ENCODE measurements at regions not wholly inside any gene's neighbourhood (a gene's known extent, or its start where the extent isn't known, plus 50 kb on each side); places are given as distances from the start of the nearest gene placed in this dataset.
"Not testable (repeated sequence)": the region's sequence is repeated elsewhere in the genome, so short reads cannot be mapped to it uniquely, and the experiment has no call there.

GRCh38 chr12:73517859-73518258 is 1019.8 kb upstream of the ATXN7L3B start:
- 0 out of 2 replicates have a peak, but pooled peaks cover 2% of the 10 kb centered on the region for H3K9me3 ChIP-seq (replicated peaks)
- DNase-seq (ENCODE audit: low read depth in 1 of 2, low spot score in 2 of 2): no peak
- no peak overlapping the region for H3K27ac ChIP-seq
- H3K4me3 ChIP-seq: no peak overlapping the region
- H3K4me1 ChIP-seq (replicated peaks): no peaks in the 10 kb centered on the region
- no peaks in the 10 kb centered on the region for H3K27me3 ChIP-seq (replicated peaks)
- no peaks in the 10 kb centered on the region for H3K36me3 ChIP-seq

GRCh38 chr12:73529231-73529630 is 1008.4 kb upstream of the ATXN7L3B start:
- Histone ChIP-seq H3K27me3 (replicated peaks) (no peaks in the 10 kb centered on the region), H3K9me3 (replicated peaks) (peaks cover 3% of the 10 kb centered on the region; the same call in 1 of the 2 replicates)
- DNase-seq (ENCODE audit: low read depth in 1 of 2, low spot score in 2 of 2): no peak

GRCh38 chr12:73529954-73530353 is 1007.7 kb upstream of the ATXN7L3B start:
- H3K9me3 ChIP-seq (replicated peaks): peaks cover 3% of the 10 kb centered on the region; the same call in 1 of the 2 replicates
- H3K36me3 ChIP-seq: no peaks in the 10 kb centered on the region
- H3K27me3 ChIP-seq (replicated peaks): no peaks in the 10 kb centered on the region
- H3K4me1 ChIP-seq (replicated peaks): no peaks in the 10 kb centered on the region
- DNase-seq (ENCODE audit: low read depth in 1 of 2, low spot score in 2 of 2): no peak
- no peak overlapping the region for H3K4me3 ChIP-seq
- H3K27ac ChIP-seq: no peak overlapping the region

More at GRCh38 chr12:73529231-73529630, 1008.4 kb upstream of the ATXN7L3B start:
- H3K4me3 ChIP-seq: no peak overlapping the region
- no peak overlapping the region for H3K27ac ChIP-seq
- no peaks in the 10 kb centered on the region for H3K4me1 ChIP-seq (replicated peaks)
- H3K36me3 ChIP-seq: no peaks in the 10 kb centered on the region

GRCh38 chr12:73531752-73532151 is 1005.9 kb upstream of the ATXN7L3B start:
- Histone ChIP-seq H3K36me3 (no peaks in the 10 kb centered on the region), H3K27me3 (replicated peaks) (no peaks in the 10 kb centered on the region), H3K9me3 (replicated peaks) (peaks cover 7% of the 10 kb centered on the region; the same call in 1 of the 2 replicates), H3K27ac (no peak overlapping the region), H3K4me3 (no peak overlapping the region), H3K4me1 (replicated peaks) (no peaks in the 10 kb centered on the region)
- DNase-seq (ENCODE audit: low read depth in 1 of 2, low spot score in 2 of 2): no peak

- Histone ChIP-seq H3K4me3 (no peak overlapping the region), H3K27ac (no peak overlapping the region), H3K4me1 (replicated peaks) (no peaks in the 10 kb centered on the region), H3K9me3 (replicated peaks) (peaks cover 2% of the 10 kb centered on the region; the same call in 1 of the 2 replicates), H3K36me3 (no peaks in the 10 kb centered on the region), H3K27me3 (replicated peaks) (no peaks in the 10 kb centered on the region)
- DNase-seq (ENCODE audit: low read depth in 1 of 2, low spot score in 2 of 2): no peak
These were observed 990.2 kb upstream of the ATXN7L3B start for GRCh38 chr12:73547421-73547820.

GRCh38 chr12:73585136-73585535 is 952.5 kb upstream of the ATXN7L3B start:
- H3K4me1 ChIP-seq (replicated peaks): no peaks in the 10 kb centered on the region
- no peak overlapping the region for H3K4me3 ChIP-seq
- H3K27me3 ChIP-seq (replicated peaks): no peaks in the 10 kb centered on the region
- H3K9me3 ChIP-seq (replicated peaks): no peaks in the 10 kb centered on the region
- H3K36me3 ChIP-seq: no peaks in the 10 kb centered on the region
- DNase-seq (ENCODE audit: low read depth in 1 of 2, low spot score in 2 of 2): no peak
- H3K27ac ChIP-seq: no peak overlapping the region

GRCh38 chr12:73589220-73589619 is 948.4 kb upstream of the ATXN7L3B start:
- H3K36me3 ChIP-seq: no peaks in the 10 kb centered on the region
- no peak for DNase-seq (ENCODE audit: low read depth in 1 of 2, low spot score in 2 of 2)
- no peaks in the 10 kb centered on the region for H3K9me3 ChIP-seq (replicated peaks)
- no peaks in the 10 kb centered on the region for H3K4me1 ChIP-seq (replicated peaks)
- no peak overlapping the region for H3K27ac ChIP-seq
- H3K27me3 ChIP-seq (replicated peaks): no peaks in the 10 kb centered on the region
- H3K4me3 ChIP-seq: no peak overlapping the region

GRCh38 chr12:73598626-73599025 is 939.0 kb upstream of the ATXN7L3B start:
- no peaks in the 10 kb centered on the region for H3K4me1 ChIP-seq (replicated peaks)
- no peaks in the 10 kb centered on the region for H3K9me3 ChIP-seq (replicated peaks)
- no peaks in the 10 kb centered on the region for H3K27me3 ChIP-seq (replicated peaks)
- H3K27ac ChIP-seq: no peak overlapping the region
- H3K4me3 ChIP-seq: no peak overlapping the region
- no peaks in the 10 kb centered on the region for H3K36me3 ChIP-seq
- DNase-seq (ENCODE audit: low read depth in 1 of 2, low spot score in 2 of 2): no peak

- H3K27ac ChIP-seq: no peak overlapping the region
- H3K9me3 ChIP-seq (replicated peaks): no peaks in the 10 kb centered on the region
- DNase-seq (ENCODE audit: low read depth in 1 of 2, low spot score in 2 of 2): no peak
- no peaks in the 10 kb centered on the region for H3K4me1 ChIP-seq (replicated peaks)
- H3K36me3 ChIP-seq: no peaks in the 10 kb centered on the region
- no peaks in the 10 kb centered on the region for H3K27me3 ChIP-seq (replicated peaks)
- no peak overlapping the region for H3K4me3 ChIP-seq
These were observed 938.4 kb upstream of the ATXN7L3B start for GRCh38 chr12:73599268-73599667.

GRCh38 chr12:73605925-73606324 is 931.7 kb upstream of the ATXN7L3B start:
- not testable (repeated sequence) for DNase-seq (ENCODE audit: low read depth in 1 of 2, low spot score in 2 of 2); H3K36me3 ChIP-seq; H3K27ac ChIP-seq; H3K4me3 ChIP-seq; H3K27me3 ChIP-seq (replicated peaks); H3K4me1 ChIP-seq (replicated peaks); H3K9me3 ChIP-seq (replicated peaks)

GRCh38 chr12:73612551-73612950 is 925.1 kb upstream of the ATXN7L3B start:
- no peak for DNase-seq (ENCODE audit: low read depth in 1 of 2, low spot score in 2 of 2)
- H3K4me1 ChIP-seq (replicated peaks): no peaks in the 10 kb centered on the region
- H3K27ac ChIP-seq: no peak overlapping the region
- H3K9me3 ChIP-seq (replicated peaks): no peaks in the 10 kb centered on the region
- no peak overlapping the region for H3K4me3 ChIP-seq
- H3K27me3 ChIP-seq (replicated peaks): no peaks in the 10 kb centered on the region
- H3K36me3 ChIP-seq: no peaks in the 10 kb centered on the region

- Histone ChIP-seq H3K4me1 (replicated peaks) (no peaks in the 10 kb centered on the region), H3K36me3 (no peaks in the 10 kb centered on the region), H3K4me3 (no peak overlapping the region), H3K9me3 (replicated peaks) (no peaks in the 10 kb centered on the region; the same call in 1 of the 2 replicates), H3K27ac (no peak overlapping the region), H3K27me3 (replicated peaks) (peaks cover 10% of the 10 kb centered on the region; the same call in 1 of the 2 replicates)
- DNase-seq (ENCODE audit: low read depth in 1 of 2, low spot score in 2 of 2): peak; percentile 57 to 69
These were observed 914.2 kb upstream of the ATXN7L3B start for GRCh38 chr12:73623421-73623820.

GRCh38 chr12:73625226-73625625 is 912.4 kb upstream of the ATXN7L3B start:
- Histone ChIP-seq H3K27me3 (replicated peaks) (peaks cover 14% of the 10 kb centered on the region), H3K4me1 (replicated peaks) (no peaks in the 10 kb centered on the region), H3K9me3 (replicated peaks) (no peaks in the 10 kb centered on the region; the same call in 1 of the 2 replicates), H3K27ac (no peak overlapping the region), H3K4me3 (no peak overlapping the region), H3K36me3 (no peaks in the 10 kb centered on the region)
- DNase-seq (ENCODE audit: low read depth in 1 of 2, low spot score in 2 of 2): peak in 1 of 2 experiments; percentile 57

- Histone ChIP-seq H3K4me3 (no peak overlapping the region), H3K36me3 (no peaks in the 10 kb centered on the region), H3K27ac (no peak overlapping the region), H3K4me1 (replicated peaks) (no peaks in the 10 kb centered on the region), H3K9me3 (replicated peaks) (no peaks in the 10 kb centered on the region), H3K27me3 (replicated peaks) (peaks cover 17% of the 10 kb centered on the region)
- DNase-seq (ENCODE audit: low read depth in 1 of 2, low spot score in 2 of 2): peak; percentile 62 to 82
These were observed 908.5 kb upstream of the ATXN7L3B start for GRCh38 chr12:73629171-73629570.
